ENCODE measurements at regions not wholly inside any gene's neighbourhood (a gene's known extent, or its start where the extent isn't known, plus 50 kb on each side); places are given as distances from the start of the nearest gene placed in this dataset.

DNA sequence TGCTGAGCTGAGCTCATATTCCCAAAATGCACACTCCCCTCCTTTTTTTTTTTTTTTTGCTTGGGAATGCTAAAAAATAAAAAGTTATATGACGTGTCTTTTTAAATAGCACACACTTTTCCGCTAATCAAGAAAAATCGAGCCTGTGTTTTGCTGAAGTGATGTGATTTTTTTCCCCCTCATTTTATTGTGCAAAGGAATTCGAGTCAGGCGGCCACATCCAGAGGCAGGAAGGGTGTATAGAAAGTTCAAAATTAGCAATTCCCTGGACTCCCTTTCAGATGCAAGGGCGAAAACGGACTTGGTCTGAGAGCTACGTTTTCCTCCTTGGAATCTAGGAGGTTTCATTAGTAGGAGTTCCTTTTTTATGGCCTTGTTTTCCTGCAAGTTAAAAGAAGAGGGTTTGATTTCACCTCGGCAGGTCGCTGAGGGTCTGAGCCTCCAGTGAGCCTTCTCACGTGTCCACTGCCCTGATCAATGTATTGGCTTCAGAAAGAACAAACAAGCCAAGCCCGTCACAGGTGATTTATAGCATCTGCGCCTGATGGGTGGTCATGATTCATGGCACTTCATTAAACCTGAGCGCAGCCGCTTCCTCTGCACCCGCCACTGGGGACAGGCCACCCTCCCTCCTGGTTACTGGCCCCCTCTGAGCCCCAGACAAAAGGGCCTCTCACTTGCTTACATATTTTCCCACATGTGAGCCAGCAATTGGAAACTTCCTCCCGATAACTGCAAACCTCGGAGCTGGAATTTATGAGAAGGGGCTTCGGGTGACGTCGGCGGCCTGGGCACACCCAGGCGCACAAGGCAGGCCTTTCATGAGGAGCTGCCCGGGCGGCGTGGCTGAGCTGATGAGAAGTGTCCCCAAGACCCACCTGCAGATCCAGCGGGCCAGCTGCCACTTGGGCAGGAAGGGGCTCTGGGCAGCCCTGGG lies 64.4 kb upstream of the LINC01488 start:
- TF ChIP-seq, protein P1, sequence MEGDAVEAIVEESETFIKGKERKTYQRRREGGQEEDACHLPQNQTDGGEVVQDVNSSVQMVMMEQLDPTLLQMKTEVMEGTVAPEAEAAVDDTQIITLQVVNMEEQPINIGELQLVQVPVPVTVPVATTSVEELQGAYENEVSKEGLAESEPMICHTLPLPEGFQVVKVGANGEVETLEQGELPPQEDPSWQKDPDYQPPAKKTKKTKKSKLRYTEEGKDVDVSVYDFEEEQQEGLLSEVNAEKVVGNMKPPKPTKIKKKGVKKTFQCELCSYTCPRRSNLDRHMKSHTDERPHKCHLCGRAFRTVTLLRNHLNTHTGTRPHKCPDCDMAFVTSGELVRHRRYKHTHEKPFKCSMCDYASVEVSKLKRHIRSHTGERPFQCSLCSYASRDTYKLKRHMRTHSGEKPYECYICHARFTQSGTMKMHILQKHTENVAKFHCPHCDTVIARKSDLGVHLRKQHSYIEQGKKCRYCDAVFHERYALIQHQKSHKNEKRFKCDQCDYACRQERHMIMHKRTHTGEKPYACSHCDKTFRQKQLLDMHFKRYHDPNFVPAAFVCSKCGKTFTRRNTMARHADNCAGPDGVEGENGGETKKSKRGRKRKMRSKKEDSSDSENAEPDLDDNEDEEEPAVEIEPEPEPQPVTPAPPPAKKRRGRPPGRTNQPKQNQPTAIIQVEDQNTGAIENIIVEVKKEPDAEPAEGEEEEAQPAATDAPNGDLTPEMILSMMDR (conservative IDR thresholded peaks at IDR 0.05; ENCODE audit: low read depth, low read length), result no peak
- no peak for TF ChIP-seq EZH2phosphoT487 (IDR thresholded peaks at IDR 0.05; ENCODE audit: borderline replicate concordance, low read length)
